Astrocyte of the spinal cord (primary cell): ENCODE measurements at regions not wholly inside any gene's neighbourhood (a gene's known extent, or its start where the extent isn't known, plus 50 kb on each side); places are given as distances from the start of the nearest gene placed in this dataset.
"Not testable (repeated sequence)": the region's sequence is repeated elsewhere in the genome, so short reads cannot be mapped to it uniquely, and the experiment has no call there.

ENCODE experiments used
- DNase-seq: peaks from one replicate; pipeline ENCODE4 v3.0.0; 2011; ENCODE audit warnings: low read depth, low spot score
- H3K4me3 ChIP-seq: 2 replicates; pipeline ENCODE4 v1.5.1; 2011; ENCODE audit warnings: low read depth, mild to moderate bottlenecking, low read length, moderate library complexity
- in situ Hi-C: cut with HindIII; loops from 2 replicates; pipeline ENCODE4 v1.10.0; 2017; ENCODE audit warnings: low sequenced_read_pairs
- TF ChIP-seq, protein P1 (sequence below): IDR thresholded peaks from 2 replicates; pipeline ENCODE4 v1.5.1; 2012; ENCODE audit warnings: low read depth, mild to moderate bottlenecking, low read length, inconsistent platforms

DNA sequence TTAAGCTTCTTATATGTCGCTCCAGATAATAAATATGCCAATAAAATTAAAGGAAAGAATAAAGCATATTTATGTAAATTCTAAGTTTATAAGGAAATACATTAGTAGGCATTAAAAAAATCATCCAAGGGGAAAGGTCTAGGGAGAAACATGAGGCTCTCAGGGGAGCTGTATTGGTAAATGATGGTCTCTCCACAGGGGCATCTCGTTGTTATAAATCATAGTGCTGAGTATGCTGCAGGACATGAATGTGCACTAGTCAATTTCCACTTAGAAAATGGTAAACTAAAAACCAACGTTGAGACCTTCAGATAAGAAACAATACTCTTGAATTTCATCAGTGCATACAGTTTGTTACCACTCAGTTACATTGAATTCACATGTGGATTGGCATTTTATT lies 194.0 kb upstream of the AHR start:
- H3K4me3 ChIP-seq, result no peak overlapping the region
- DNase-seq, result no peak
- TF ChIP-seq, protein P1, sequence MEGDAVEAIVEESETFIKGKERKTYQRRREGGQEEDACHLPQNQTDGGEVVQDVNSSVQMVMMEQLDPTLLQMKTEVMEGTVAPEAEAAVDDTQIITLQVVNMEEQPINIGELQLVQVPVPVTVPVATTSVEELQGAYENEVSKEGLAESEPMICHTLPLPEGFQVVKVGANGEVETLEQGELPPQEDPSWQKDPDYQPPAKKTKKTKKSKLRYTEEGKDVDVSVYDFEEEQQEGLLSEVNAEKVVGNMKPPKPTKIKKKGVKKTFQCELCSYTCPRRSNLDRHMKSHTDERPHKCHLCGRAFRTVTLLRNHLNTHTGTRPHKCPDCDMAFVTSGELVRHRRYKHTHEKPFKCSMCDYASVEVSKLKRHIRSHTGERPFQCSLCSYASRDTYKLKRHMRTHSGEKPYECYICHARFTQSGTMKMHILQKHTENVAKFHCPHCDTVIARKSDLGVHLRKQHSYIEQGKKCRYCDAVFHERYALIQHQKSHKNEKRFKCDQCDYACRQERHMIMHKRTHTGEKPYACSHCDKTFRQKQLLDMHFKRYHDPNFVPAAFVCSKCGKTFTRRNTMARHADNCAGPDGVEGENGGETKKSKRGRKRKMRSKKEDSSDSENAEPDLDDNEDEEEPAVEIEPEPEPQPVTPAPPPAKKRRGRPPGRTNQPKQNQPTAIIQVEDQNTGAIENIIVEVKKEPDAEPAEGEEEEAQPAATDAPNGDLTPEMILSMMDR, result no peak
- in situ Hi-C loops, result no loop called here

- DNase-seq, result no peak
- no peak overlapping the region for H3K4me3 ChIP-seq
- TF ChIP-seq, protein P1, result no peak
- in situ Hi-C loops, result no loop called here
Measured at GRCh38 chr7:17105701-17106100, 192.8 kb upstream of the AHR start.

GRCh38 chr7:17108049-17108584 lies 190.3 kb upstream of the AHR start:
- in situ Hi-C loops, result no loop called here
- H3K4me3 ChIP-seq, result no peak overlapping the region
- TF ChIP-seq, protein P1, result no peak
- no peak for DNase-seq

GRCh38 chr7:17109020-17109419 lies 189.4 kb upstream of the AHR start:
- H3K4me3 ChIP-seq, result no peak overlapping the region
- TF ChIP-seq, protein P1, result no peak
- in situ Hi-C loops, result no loop called here
- DNase-seq, result peak; percentile 69

- H3K4me3 ChIP-seq, DNase-seq, in situ Hi-C loops: not testable (repeated sequence)
Measured at GRCh38 chr7:17113770-17114169, 184.7 kb upstream of the AHR start.

- no peak overlapping the region for H3K4me3 ChIP-seq
- TF ChIP-seq, protein P1, result no peak
- no peak for DNase-seq
- in situ Hi-C loops, result no loop called here
Measured at GRCh38 chr7:17118412-17118811, 180.0 kb upstream of the AHR start.

DNA sequence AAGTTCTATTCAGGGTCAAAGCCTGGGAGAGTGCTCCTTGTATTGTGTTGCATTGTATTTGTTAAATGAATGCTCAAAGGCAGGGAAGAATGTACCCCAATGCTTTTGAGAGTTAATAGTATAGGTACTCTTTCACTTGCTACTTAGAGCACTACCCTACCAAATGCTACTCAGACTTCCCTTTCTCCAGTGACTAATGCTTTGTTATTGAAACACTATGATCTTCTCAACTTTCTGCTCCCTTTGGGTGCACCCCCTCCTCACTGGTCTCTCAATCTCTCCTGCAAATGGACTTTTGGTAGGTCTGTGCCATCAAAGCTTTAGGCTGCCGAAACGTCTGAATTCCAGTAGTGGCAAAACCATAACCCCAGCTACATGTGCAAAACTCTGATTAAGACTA lies 177.7 kb upstream of the AHR start:
- no peak for DNase-seq
- in situ Hi-C loops, result no loop called here
- TF ChIP-seq, protein P1, result no peak
- H3K4me3 ChIP-seq, result no peak overlapping the region
